ENCODE measurements at regions not wholly inside any gene's neighbourhood (a gene's known extent, or its start where the extent isn't known, plus 50 kb on each side); places are given as distances from the start of the nearest gene placed in this dataset.

GRCh38 chr9:80491086-80491696, 919.4 kb downstream of the TLE4 start:
- no peak overlapping the region for H3K18ac ChIP-seq (ENCODE audit: extremely low read depth, low read length)
- H3K27ac ChIP-seq (ENCODE audit: low read depth, low read length), result no peak overlapping the region
- TF ChIP-seq SUZ12 (IDR thresholded peaks at IDR 0.05; ENCODE audit: low read length), result no peak
- no peak for TF ChIP-seq TCF12 (IDR thresholded peaks at IDR 0.05; ENCODE audit: low read depth, low read length)
- TF ChIP-seq ASH2L (IDR thresholded peaks at IDR 0.05; ENCODE audit: low read length), result no peak
- no peak for TF ChIP-seq CBX5 (IDR thresholded peaks at IDR 0.05; ENCODE audit: low read depth, low read length)
- TF ChIP-seq SRF (IDR thresholded peaks at IDR 0.05; ENCODE audit: low read depth, low read length), result no peak
- no peak for TF ChIP-seq CHD1 (IDR thresholded peaks at IDR 0.05; ENCODE audit: low read depth, low read length)
- no peak for TF ChIP-seq SIRT6 (IDR thresholded peaks at IDR 0.05; ENCODE audit: low read length)
- TF ChIP-seq TBP (IDR thresholded peaks at IDR 0.05; ENCODE audit: low read depth, low read length), result no peak
- TF ChIP-seq YY1 (IDR thresholded peaks at IDR 0.05; ENCODE audit: low read depth, low read length), result no peak
- TF ChIP-seq NRF1 (IDR thresholded peaks at IDR 0.05; ENCODE audit: low read depth, low read length), result no peak
- ChIA-PET CTCF (ENCODE audit: partially characterized antibody) (interaction anchor here (1.0 to 1.4 kb wide), 3 partner anchors 8 to 206 kb away, joined by 4 to 7 read pairs (median 4); no protein-coding TSS in a partner anchor), POLR2A (ENCODE audit: partially characterized antibody) (no interaction called here)
- no peak overlapping the region for H4K91ac ChIP-seq (replicated peaks; ENCODE audit: insufficient read length, low read length)
- FAIRE-seq (no peak), DNase-seq (ENCODE audit: low read depth in 1 of 2, low spot score in 2 of 2) (no peak)
- no peak overlapping the region for H3K4me2 ChIP-seq (ENCODE audit: insufficient read depth in 1 of 2, low read depth in 2 of 2, low read length in 2 of 2)
- no peak overlapping the region for H3K14ac ChIP-seq (ENCODE audit: insufficient read length)
- H3K23me2 ChIP-seq (ENCODE audit: low read depth, low read length), result no peaks in the 10 kb centered on the region
- no peaks in the 10 kb centered on the region for H3K9me3 ChIP-seq (ENCODE audit: insufficient read depth in 2 of 2, low read depth in 1 of 2, low read length in 1 of 2)
- H3K4me1 ChIP-seq (replicated peaks in 1 of 4; ENCODE audit: control insufficient read depth in 3 of 4, insufficient read depth in 4 of 4, low read length in 3 of 4), result no peaks in the 10 kb centered on the region
- no peaks in the 10 kb centered on the region for H4K20me1 ChIP-seq (replicated peaks in 1 of 2; ENCODE audit: control insufficient read depth in 1 of 2, insufficient read depth in 2 of 2, low read length in 2 of 2)
- H2BK20ac ChIP-seq (ENCODE audit: low read length), result no peak overlapping the region
- no peak overlapping the region for H2AK5ac ChIP-seq (ENCODE audit: low read depth, low read length)
- no peak overlapping the region for H2BK120ac ChIP-seq (replicated peaks; ENCODE audit: low read depth, low read length)
- H4K8ac ChIP-seq (ENCODE audit: extremely low read depth, insufficient read depth, low read length), result no peak overlapping the region
- no peak overlapping the region for H3K23ac ChIP-seq (ENCODE audit: insufficient read length)
- no peak overlapping the region for H2BK15ac ChIP-seq (ENCODE audit: low read length)
- H3K36me3 ChIP-seq (ENCODE audit: control insufficient read depth in 2 of 4, insufficient read depth in 4 of 4, low read length in 3 of 4), result no peaks in the 10 kb centered on the region
- H3K79me2 ChIP-seq (ENCODE audit: control insufficient read depth in 1 of 2, insufficient read depth in 2 of 2, low read length in 2 of 2), result no peaks in the 10 kb centered on the region
- no peak overlapping the region for H3K4ac ChIP-seq (replicated peaks; ENCODE audit: insufficient read length, low read depth, low read length)
- H3K27me3 ChIP-seq (replicated peaks in 1 of 4; ENCODE audit: control insufficient read depth in 3 of 4, extremely low read depth in 1 of 4, insufficient read depth in 3 of 4, low read length in 3 of 4), result no peaks in the 10 kb centered on the region
- H2BK12ac ChIP-seq (ENCODE audit: low read depth, low read length), result no peak overlapping the region
- H2AFZ ChIP-seq (ENCODE audit: low read length), result no peak overlapping the region
- H4K5ac ChIP-seq (ENCODE audit: insufficient read length, low read depth, low read length), result no peak overlapping the region
- no peak overlapping the region for H3K9ac ChIP-seq (replicated peaks in 1 of 4; ENCODE audit: extremely low read depth in 1 of 4, low read depth in 3 of 4, low read length in 3 of 4)
- H3K4me3 ChIP-seq (ENCODE audit: extremely low read depth in 1 of 4, insufficient read depth in 2 of 4, low read depth in 3 of 4, low read length in 4 of 4), result no peak overlapping the region
- 92% methylated on average over 4 of the region's 4 CpGs; no CpG with 5 or more reads in 1 of the 2 experiments for WGBS, 2 experiments (ENCODE audit: extremely low coverage in 1 of 2, insufficient coverage in 1 of 2, insufficient read length in 1 of 2, insufficient replicate concordance in 2 of 2, low coverage in 1 of 2, low lambda C conversion rate in 2 of 2, missing lambda C conversion rate in 1 of 2)
- H3K56ac ChIP-seq (replicated peaks; ENCODE audit: insufficient read length, low read depth, low read length), result no peak overlapping the region
- H2BK5ac ChIP-seq (ENCODE audit: low read depth, low read length), result no peak overlapping the region
- H3K79me1 ChIP-seq (ENCODE audit: low read depth, low read length), result no peaks in the 10 kb centered on the region
